Upper lobe of left lung (tissue), 4 donors: ENCODE measurements at regions not wholly inside any gene's neighbourhood (a gene's known extent, or its start where the extent isn't known, plus 50 kb on each side); places are given as distances from the start of the nearest gene placed in this dataset.

Source experiments
- POLR2AphosphoS5 ChIP-seq, 2 donors: sonication (generic); formaldehyde crosslinking; IDR thresholded peaks; one replicate each; pipeline ENCODE4 v1.5.1; 2017; ENCODE audit warnings: antibody characterized with exemption in 2 of 2
- TF ChIP-seq, protein P1 (sequence below), 6 experiments: fragments of 450-650 bp in 4 of 6; fragments of 200-600 bp in 2 of 6; sonication (generic) in 2 of 6; IDR thresholded peaks; one replicate each; pipeline ENCODE4 v1.5.1; 2016 to 2019; ENCODE audit warnings: antibody characterized with exemption in 6 of 6

DNA sequence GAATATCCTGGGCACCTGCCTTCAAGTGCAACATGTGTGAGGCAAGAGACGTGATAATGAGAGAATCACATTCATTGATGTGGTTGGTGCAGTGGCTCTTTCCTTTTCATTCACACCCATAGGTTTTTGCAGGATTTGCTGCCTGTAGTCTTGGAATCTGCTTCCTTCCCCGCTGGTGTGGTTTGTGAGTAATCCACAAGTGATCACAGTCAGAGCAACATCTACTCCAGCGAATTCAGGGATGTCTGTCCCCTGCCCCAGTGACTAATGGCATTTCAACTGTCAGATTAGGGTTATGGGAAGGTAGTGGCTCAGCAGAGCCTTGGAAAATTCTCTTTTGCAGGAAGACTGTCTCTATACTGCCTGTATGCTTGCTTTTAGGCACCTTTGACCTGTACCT lies 225.5 kb upstream of the RBMS1 start:
- TF ChIP-seq POLR2AphosphoS5 (IDR thresholded peaks at IDR 0.05): no peak
- TF ChIP-seq, protein P1, sequence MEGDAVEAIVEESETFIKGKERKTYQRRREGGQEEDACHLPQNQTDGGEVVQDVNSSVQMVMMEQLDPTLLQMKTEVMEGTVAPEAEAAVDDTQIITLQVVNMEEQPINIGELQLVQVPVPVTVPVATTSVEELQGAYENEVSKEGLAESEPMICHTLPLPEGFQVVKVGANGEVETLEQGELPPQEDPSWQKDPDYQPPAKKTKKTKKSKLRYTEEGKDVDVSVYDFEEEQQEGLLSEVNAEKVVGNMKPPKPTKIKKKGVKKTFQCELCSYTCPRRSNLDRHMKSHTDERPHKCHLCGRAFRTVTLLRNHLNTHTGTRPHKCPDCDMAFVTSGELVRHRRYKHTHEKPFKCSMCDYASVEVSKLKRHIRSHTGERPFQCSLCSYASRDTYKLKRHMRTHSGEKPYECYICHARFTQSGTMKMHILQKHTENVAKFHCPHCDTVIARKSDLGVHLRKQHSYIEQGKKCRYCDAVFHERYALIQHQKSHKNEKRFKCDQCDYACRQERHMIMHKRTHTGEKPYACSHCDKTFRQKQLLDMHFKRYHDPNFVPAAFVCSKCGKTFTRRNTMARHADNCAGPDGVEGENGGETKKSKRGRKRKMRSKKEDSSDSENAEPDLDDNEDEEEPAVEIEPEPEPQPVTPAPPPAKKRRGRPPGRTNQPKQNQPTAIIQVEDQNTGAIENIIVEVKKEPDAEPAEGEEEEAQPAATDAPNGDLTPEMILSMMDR (IDR thresholded peaks at IDR 0.05): no peak
